HG02798 (cell line): ENCODE measurements at regions not wholly inside any gene's neighbourhood (a gene's known extent, or its start where the extent isn't known, plus 50 kb on each side); places are given as distances from the start of the nearest gene placed in this dataset.

Experiments used
- ATAC-seq: cut with Tn5 transposase; IDR thresholded peaks from one replicate; pipeline ENCODE4 v1.9.1; 2021; ENCODE audit warnings: mild to moderate bottlenecking; ENCODE audit not compliant: unreplicated experiment, poor library complexity

DNA sequence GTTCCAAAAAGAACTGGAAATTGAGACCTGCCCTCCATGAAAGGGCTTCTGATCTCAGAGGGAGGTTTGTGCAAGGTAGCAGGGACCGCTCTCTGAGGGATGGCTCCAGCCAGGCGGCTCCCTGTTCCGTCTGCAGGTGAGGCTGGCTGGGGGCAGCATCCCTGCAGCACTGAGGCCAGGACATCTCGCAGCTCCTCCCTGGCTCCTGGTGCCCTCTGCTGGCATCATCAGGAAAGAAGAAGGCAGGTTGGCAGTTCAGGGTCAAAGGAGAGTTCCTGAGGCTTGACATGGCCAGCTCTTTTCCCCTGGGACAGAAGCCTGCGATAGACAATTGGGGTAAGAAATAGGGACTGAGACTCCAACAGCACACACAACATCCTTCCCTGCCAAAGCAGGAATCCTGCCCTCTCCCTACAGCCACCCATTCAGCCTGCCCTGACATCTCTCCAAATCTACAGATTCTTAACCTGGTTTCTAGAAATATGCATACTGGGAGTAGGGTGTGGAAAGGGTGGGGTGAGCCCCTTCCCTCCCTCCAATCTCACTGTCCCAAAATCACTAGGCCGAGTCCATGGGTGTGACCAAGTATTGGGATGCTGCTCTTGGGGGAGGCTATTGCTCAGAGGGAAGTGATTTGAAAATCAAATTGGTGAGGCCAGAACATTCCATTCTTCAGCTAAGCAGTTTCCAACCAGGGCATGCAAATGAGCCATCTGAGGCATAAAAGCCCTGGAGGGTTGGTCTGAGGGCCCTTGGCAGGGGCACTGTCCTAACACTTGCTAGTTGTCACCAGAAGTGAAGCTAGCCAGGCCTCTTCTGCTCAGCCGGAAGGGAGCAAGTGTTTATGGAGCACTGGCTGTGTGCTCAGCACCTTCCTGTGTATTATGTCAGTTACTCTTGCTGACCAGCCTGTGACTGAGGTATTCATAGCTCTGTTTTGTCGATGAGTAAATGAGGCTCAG, 185.4 kb downstream of the TFCP2L1 start:
- no peak for ATAC-seq

DNA sequence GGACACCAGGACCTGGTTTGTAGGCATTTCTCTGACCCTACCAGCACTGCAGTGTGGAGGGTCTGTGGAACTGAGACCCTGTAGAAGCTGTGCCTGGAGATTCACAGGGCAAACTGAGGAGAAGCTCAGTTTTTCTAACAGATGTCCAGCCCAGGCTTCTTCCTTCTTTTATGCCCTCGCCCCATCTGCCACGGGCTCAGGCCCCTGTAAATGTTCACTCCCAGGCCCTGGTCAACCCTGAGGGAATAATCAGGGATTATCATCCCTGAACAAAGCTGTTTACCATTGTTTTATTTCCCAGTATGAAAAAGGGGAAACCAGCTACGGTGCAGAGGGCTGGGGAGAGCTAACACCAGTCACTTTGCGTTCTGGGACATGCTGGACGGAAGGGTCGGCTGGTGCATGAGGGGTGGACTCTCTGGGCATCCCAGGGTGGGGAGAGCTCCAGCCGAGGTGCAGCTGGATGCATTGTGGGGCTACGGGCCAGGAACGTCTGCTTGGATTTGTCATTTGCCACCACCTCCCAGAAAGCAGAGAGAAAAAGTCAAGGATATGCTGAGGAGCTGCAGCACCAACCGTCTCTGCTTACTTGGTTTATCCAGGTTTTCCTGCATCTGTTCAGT, 183.8 kb downstream of the TFCP2L1 start:
- no peak for ATAC-seq

DNA sequence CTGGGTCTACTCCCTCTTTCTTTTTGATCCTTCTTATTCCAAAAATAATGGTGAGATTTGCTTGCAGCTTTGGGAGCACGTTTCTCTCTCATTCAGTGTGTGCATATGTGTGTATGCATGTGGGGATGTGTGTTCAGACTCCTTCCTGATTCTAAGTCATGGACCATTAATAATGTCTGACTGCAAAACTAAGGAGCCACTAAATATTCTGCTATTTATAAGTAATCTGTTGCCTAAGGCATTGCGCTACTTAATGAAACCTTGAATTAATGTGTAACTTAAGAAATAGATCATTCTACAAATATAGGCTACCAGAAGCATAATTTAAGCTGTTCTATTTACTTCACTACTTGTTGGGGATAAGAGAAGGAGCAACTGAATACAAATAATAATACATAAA, 182.1 kb downstream of the TFCP2L1 start:
- ATAC-seq, result no peak

DNA sequence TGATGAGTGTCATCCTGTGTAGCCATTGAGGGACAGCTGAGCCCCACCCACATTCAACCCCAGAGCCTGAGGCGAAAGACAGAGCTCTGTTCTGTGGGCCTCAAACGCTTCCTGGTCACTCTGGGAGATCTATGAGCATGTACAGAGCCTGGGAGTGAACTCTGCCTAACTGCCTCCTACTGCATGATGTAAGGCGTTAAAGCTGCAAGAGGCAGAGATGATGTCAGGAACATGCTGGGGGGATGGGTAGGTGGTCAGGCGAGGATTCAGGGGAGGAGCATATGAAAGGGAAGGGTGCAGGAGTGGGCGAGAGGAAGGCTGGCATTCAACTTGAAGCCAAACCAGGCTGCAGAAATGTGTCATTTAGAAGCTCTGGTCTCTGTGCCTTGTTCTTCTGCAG, 181.0 kb downstream of the TFCP2L1 start:
- no peak for ATAC-seq

DNA sequence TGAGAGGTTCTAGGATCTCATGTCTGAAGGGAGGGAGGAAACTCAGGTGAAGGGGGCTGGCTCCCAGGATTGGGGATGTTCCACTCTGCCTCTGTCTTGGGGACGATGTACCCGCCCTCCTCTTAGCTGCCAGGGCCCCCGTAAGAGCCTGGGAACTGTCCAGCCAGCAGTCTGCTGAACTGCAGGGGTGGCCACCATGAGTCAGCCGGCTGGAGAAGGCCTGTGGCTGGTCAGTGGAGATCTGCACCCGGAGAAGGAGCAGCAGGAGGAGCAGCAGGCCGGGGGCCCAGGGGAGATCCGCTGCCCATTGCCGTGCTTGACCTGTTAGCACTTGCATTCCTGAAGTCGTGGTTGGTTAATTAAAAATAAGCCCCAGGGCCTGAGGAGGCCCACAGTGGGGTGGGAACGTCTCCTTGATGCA, 180.3 kb downstream of the TFCP2L1 start:
- no peak for ATAC-seq

DNA sequence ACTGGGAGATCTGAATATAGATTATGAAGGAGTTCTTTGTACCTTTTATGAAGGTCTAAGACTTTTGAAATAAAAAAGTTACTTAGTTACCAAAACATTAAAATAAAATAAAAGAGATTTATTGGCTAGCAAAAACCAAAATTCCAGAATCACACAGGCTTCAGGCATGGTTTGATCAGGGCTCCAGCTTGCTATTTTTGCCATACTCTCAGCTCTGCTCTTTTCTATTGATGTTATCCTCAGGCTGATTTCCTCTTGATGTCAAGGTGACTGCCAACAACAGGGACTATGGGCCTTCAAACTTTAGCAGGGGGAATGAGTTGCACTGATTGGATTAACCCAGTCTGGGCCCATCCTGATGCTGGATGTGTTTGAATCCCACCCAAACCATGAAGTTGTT, 174.1 kb downstream of the TFCP2L1 start:
- no peak for ATAC-seq

DNA sequence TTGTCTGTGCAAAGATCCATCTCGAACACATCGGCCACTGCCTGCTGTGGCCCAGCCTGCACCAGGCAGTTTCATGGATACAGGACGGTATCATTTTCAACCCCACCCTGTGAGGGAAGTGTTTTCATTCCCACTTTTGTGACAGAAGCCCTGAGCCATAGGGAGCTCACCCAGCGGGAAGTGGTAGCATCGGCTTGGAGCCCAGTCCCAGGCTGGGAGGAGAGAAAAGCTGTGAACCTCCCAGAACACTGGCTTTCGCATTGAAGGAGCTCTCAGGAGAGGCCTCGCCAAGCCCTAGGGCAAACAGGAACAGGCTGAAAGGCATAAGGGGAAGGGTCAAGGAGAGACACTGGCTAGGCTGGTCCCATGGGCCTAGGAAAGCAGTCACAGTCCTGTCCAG, 166.1 kb downstream of the TFCP2L1 start:
- no peak for ATAC-seq

DNA sequence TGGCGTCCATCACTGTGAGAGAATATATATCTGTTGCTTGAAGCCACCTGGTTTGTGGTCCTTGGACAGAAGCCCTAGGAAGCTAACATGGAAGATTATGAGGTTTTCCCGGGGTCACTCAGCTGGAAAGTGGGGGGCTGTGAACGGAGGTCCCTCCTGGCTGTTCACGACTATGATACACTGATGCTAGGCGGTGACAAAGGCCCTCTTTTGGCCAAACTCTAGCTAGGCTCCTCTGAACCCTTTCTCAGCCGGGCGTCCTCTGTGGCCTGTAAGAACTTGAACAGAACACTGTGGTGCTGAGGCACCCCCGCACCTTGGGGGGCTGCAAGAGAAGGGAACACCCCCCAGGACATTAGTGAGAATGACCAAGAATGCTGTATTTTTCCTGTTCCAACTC, 164.6 kb downstream of the TFCP2L1 start:
- ATAC-seq, result no peak

DNA sequence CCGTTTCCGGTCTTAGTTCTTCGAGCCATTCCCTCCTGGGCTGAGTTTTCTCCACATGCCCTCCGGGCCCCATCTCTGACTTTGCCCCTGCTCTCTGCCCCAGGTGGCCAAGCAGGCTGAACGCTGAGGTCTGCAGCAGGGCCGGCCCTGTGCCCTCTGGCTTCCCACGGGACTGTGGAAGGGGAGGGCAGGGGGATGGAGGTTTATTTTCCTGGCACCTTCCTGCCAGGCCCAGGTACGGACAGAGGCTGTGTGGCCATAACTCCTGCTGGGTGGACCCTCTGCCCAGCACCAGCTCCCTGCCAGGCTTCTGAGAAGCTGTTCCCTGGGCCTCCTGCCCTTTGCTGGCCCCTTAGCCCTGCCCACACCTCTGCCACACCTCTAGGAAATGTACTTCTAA, 164.0 kb downstream of the TFCP2L1 start:
- no peak for ATAC-seq

DNA sequence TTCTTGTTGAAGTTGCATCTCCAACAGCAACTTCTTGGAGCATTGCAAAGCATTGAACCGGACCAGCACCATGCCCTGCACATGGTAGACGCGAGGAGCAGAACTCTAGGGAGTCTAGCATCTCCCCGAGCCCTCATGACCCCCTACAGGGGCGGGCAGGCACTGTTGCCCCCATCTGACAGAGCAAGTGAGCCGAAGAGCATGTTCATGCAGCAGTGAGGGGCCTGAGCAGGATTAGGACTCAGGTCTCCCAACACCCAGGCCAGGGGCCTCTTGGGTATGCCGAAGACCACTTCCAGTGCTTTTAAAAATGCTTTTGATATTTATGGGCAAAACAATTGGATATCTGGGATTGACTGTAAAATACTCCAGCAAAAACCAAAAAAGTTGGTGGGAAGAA, 163.3 kb downstream of the TFCP2L1 start:
- ATAC-seq, result no peak

DNA sequence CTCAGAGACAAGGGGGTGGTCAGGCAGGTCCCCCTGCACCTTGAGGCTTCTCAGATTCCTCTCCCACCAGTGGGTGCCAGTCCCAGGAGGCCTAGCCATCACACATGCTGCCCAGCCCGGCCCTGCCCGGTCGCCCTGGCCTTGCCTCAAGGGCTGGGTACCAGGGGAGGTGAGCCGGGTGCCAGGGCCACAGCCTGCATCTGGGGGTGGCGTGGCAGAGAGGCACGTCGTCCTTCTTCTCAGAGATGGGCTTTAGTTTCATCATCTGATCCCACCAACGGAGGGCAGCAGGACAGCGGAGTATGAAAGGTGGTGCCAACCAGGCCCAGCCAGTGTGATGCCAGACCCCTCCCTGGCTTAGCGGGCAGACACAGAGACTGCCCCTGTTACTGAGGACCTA, 161.7 kb downstream of the TFCP2L1 start:
- no peak for ATAC-seq

DNA sequence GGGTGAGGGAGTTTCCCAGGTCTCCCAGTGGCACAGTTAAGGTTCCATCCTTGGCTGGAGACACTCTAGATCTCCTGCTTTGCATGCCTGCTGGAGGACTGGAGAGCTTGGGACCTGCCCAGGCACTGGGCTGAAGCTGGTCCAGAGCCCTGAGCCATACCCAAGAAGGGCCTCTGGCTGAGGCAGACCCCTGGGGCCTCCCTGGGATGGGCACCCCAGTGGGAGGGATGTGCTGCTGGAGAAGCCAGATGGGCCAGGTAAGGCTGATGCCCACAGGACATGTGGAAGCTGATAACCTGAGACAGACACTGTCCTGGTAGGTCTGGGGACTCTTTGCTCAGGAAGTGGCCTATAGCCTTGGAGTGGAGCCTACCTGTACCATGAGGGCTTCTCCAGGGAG, 160.7 kb downstream of the TFCP2L1 start:
- no peak for ATAC-seq

DNA sequence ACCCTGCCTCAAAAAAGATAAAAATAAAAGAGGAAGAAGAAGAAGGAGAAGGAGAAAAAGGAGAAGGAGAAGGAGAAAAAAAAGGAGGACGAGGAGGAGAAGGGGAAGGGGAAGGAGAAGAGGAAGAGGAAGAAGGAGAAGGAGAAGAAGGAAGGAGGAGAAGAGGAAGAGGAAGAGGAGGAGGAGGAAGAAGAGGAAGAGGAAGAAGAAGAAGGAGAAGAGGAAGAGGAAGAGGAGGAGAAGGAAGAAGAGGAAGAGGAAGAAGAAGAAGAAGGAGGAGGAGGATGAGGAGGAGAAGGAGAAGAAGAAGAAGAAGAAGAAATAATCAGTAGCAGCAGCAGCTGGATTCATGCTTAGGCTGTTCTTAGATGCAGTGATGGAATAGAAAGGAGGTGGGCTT, 159.7 kb downstream of the TFCP2L1 start:
- ATAC-seq, result no peak

DNA sequence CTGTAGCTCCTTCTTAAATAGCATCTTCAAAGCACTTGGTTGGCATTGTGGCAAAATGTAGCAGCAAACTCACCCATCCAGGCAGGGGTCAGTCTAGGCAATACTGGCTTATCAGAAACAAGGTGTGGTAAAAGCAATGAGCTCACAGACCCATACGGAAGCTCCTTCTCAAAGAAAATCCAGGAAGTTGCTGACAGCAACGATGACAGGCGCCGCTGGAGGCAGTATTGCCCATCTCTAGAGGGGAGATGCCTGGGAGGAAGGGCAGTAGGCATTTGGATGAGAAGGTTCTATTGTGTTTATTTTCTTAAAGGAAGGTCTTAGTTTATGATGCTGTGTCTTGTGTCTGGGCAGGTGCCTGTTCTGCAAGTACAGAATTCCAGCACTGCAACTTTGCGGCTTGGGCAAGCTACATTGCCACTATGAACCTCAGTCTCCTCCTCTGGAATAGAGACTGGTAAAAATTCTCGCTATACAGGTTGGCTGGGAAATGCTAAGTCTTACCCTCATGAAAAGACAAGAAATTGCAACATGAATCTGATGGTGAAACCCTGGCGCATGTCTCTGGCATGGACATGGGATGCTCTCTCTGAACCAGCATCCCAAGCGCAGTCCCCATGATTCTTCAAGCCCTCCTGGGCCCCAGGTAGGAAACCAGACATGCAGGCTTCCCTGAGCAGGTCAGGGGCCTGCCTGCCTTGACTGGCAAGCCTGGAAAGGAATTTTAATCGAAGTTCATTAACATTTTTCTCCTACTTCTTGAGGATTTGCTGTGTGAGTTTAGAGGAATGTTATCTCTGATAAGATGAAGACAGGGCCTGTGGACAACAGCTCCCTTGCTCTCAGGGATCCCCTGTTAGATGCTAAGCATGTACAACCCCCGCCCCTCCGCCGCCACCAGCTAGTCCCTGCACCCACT, 156.0 kb downstream of the TFCP2L1 start:
- ATAC-seq, result peak; percentile 52

DNA sequence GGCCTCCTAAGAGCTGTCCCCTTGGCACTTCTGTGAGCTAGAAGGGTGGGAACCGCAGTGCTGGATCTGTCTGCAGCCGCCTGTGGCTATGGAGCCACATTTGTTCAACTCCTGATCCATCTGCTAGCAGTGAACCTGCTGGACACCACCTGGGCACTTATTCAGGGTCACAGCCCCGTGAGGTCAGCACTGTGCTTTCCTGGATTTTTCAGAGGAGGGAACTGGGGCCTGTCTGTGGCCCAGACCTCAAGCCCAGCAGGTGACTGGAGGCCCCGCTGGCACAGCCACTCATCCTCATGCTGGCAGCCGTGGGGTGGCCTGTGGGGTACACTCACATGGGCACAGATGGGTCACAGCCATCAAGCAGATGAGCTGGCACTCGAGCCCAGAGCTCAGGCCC, 155.3 kb downstream of the TFCP2L1 start:
- ATAC-seq, result no peak

DNA sequence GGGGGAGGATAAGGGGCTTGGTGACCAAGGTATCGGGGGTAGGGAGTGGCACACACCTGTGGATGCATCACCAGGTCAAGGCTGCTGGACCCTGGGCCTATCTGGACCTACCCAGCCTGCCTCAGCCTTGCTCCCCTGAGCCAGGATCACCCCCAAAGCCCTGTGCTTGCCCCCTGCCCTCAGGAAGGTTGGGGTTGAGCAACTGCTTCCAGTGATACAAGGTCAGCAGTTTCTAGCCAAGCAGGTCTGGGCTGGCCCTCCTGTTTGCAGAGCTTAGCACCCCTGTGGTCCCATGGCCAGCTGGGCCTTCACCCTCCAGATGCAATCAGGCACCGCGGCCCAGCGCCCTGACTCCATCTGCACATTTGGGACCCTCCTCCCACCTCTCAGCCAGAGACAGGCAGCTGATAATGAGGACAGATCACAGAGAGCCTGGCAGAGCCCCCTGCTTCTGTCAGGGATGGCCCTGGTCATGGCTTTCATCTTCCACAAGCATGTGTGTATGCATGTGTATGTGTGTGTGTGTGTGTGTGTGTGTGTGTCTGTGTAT, 154.6 kb downstream of the TFCP2L1 start:
- ATAC-seq, result no peak

DNA sequence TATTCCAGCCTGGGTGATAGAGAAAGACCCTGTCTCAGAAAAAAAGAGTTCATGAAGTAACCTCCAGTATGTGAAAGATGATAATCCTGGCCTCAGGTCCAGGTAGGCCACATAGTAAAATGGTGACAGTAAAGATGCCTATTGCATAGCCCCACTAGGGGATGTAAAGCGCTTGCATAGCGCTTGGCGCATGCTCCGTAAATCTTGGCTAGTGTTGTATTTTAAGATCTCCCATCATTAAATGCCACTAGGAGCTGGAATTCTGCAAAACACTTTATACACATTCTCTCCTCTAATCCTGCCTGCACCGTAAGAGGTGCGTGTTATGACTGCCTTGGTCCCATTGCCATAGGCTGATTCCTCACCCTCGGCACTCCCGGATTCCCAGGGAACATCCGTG, 153.6 kb downstream of the TFCP2L1 start:
- no peak for ATAC-seq

DNA sequence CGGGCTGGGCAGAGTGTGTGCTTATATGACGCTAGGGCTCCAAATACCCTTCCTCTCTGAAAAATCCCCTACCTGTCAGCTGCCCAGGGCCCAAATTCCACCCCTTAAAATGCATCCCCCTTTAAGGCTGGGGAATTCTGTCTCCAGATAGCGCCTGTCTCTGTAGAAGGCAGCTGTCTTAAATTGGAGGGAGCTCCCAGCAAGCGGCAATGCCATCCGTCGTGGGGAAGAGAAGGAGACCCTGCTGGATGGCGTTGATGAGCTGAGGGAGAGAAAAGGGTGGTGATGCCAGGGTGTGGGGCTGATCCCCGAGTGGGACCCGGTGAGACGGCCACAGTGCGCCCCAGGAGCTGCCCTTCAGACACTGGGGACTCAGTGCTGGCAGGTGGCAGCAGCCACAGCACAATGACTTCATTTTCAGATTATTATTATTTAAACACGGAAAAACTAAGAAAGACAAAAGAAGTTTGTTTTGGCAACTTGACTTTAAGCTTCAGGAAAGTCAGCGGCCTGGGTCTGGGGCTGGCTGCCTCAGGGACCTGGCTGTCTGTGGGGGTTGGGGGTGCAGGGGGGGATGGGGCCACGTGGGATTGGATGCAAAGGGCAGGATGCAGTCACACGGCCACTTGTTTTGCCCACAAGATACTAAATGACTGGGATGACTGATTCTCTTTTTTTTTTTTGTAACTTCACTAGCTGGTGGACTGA, 152.8 kb downstream of the TFCP2L1 start:
- no peak for ATAC-seq

DNA sequence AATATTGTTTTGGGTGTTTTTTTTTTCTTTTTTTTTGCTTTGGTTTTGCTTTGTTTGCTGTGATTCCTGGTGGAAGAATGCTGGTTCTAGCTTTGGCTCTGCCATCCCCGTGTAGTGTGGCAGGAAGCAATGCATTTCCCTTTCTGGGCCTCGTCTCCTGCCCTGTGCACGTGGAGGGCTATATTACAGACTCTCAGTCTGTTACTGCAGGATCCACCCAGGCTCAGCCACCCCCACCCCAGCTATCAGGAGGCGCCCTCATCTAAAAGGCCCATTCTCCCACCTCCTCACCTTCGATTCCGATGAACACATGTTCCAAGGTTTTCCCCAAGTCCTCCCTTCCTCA, 152.3 kb downstream of the TFCP2L1 start:
- no peak for ATAC-seq
